ENCODE measurements at regions not wholly inside any gene's neighbourhood (a gene's known extent, or its start where the extent isn't known, plus 50 kb on each side); places are given as distances from the start of the nearest gene placed in this dataset.
A peak's percentile ranks its signal among the peaks of the same experiment; 100 is the strongest.

GRCh38 chr5:87101321-87101720 is 166.4 kb upstream of the RASA1 start:
- DNase-seq (ENCODE audit: low read depth) = no peak

- DNase-seq (ENCODE audit: low read depth) = no peak
Observed at GRCh38 chr5:87102841-87103240, 164.8 kb upstream of the RASA1 start.

- no peak for DNase-seq (ENCODE audit: low read depth)
Observed at GRCh38 chr5:87103616-87104287, 163.9 kb upstream of the RASA1 start.

- DNase-seq (ENCODE audit: low read depth) = no peak
Observed at GRCh38 chr5:87105577-87105976, 162.1 kb upstream of the RASA1 start.

GRCh38 chr5:87109746-87110145 is 157.9 kb upstream of the RASA1 start:
- DNase-seq (ENCODE audit: low read depth) = no peak

- no peak for DNase-seq (ENCODE audit: low read depth)
Observed at GRCh38 chr5:87110721-87111120, 157.0 kb upstream of the RASA1 start.

- peak; percentile 81 for DNase-seq (ENCODE audit: low read depth)
Observed at GRCh38 chr5:87113861-87114260, 153.8 kb upstream of the RASA1 start.

- DNase-seq (ENCODE audit: low read depth) = no peak
Observed at GRCh38 chr5:87114631-87115030, 153.1 kb upstream of the RASA1 start.

GRCh38 chr5:87115839-87116364 is 151.8 kb upstream of the RASA1 start:
- DNase-seq (ENCODE audit: low read depth) = no peak

GRCh38 chr5:87116825-87117512 is 150.7 kb upstream of the RASA1 start:
- no peak for DNase-seq (ENCODE audit: low read depth)

- DNase-seq (ENCODE audit: low read depth) = no peak
Observed at GRCh38 chr5:87119588-87119987, 148.1 kb upstream of the RASA1 start.

GRCh38 chr5:87120518-87121303 is 147.0 kb upstream of the RASA1 start:
- peak; percentile 72 for DNase-seq (ENCODE audit: low read depth)

- peak; percentile 76 for DNase-seq (ENCODE audit: low read depth)
Observed at GRCh38 chr5:87121304-87122150, 146.2 kb upstream of the RASA1 start.

GRCh38 chr5:87122151-87122977 is 145.3 kb upstream of the RASA1 start:
- DNase-seq (ENCODE audit: low read depth) = no peak

GRCh38 chr5:87125766-87126165 is 141.9 kb upstream of the RASA1 start:
- DNase-seq (ENCODE audit: low read depth) = no peak

GRCh38 chr5:87126869-87127268 is 140.8 kb upstream of the RASA1 start:
- DNase-seq (ENCODE audit: low read depth) = no peak

- no peak for DNase-seq (ENCODE audit: low read depth)
Observed at GRCh38 chr5:87127426-87127825, 140.3 kb upstream of the RASA1 start.

GRCh38 chr5:87127956-87128687 is 139.6 kb upstream of the RASA1 start:
- no peak for DNase-seq (ENCODE audit: low read depth)

GRCh38 chr5:87129046-87129445 is 138.6 kb upstream of the RASA1 start:
- DNase-seq (ENCODE audit: low read depth) = no peak
